Endothelial cell (in vitro differentiated cells): ENCODE measurements at regions not wholly inside any gene's neighbourhood (a gene's known extent, or its start where the extent isn't known, plus 50 kb on each side); places are given as distances from the start of the nearest gene placed in this dataset.

Experiments used
- DNase-seq: peaks from one replicate; pipeline ENCODE4 v3.0.0; 2021; ENCODE audit warnings: low spot score
- H3K27ac Mint-ChIP-seq: one replicate; pipeline ENCODE4 v1.8.0; 2021; ENCODE audit warnings: mixed read lengths, inconsistent platforms; ENCODE audit not compliant: unreplicated experiment
- H3K27me3 Mint-ChIP-seq: one replicate; pipeline ENCODE4 v1.8.0; 2021; ENCODE audit warnings: mild to moderate bottlenecking, moderate library complexity, mixed read lengths, inconsistent platforms; ENCODE audit not compliant: unreplicated experiment
- H3K36me3 Mint-ChIP-seq: one replicate; pipeline ENCODE4 v1.8.0; 2021; ENCODE audit warnings: mild to moderate bottlenecking, low read depth, mixed read lengths, inconsistent platforms; ENCODE audit not compliant: unreplicated experiment
- H3K4me1 Mint-ChIP-seq: one replicate; pipeline ENCODE4 v1.8.0; 2021; ENCODE audit warnings: mild to moderate bottlenecking, mixed read lengths, inconsistent platforms; ENCODE audit not compliant: unreplicated experiment
- H3K4me3 Mint-ChIP-seq: one replicate; pipeline ENCODE4 v1.8.0; 2021; ENCODE audit warnings: mild to moderate bottlenecking, mixed read lengths, inconsistent platforms; ENCODE audit not compliant: unreplicated experiment
- H3K9me3 Mint-ChIP-seq: one replicate; pipeline ENCODE4 v1.8.0; 2021; ENCODE audit warnings: mixed read lengths, inconsistent platforms; ENCODE audit not compliant: unreplicated experiment
- TF ChIP-seq, protein P1 (sequence below): fragments of 200-600 bp; sonication (generic); IDR thresholded peaks from one replicate; pipeline ENCODE4 v1.5.0; 2021; ENCODE audit warnings: antibody characterized with exemption; ENCODE audit not compliant: unreplicated experiment

- no peaks in the 10 kb centered on the region for H3K9me3 Mint-ChIP-seq
- H3K4me3 Mint-ChIP-seq = no peak overlapping the region
- H3K27ac Mint-ChIP-seq = no peak overlapping the region
- DNase-seq = no peak
- no peaks in the 10 kb centered on the region for H3K36me3 Mint-ChIP-seq
- TF ChIP-seq, protein P1, sequence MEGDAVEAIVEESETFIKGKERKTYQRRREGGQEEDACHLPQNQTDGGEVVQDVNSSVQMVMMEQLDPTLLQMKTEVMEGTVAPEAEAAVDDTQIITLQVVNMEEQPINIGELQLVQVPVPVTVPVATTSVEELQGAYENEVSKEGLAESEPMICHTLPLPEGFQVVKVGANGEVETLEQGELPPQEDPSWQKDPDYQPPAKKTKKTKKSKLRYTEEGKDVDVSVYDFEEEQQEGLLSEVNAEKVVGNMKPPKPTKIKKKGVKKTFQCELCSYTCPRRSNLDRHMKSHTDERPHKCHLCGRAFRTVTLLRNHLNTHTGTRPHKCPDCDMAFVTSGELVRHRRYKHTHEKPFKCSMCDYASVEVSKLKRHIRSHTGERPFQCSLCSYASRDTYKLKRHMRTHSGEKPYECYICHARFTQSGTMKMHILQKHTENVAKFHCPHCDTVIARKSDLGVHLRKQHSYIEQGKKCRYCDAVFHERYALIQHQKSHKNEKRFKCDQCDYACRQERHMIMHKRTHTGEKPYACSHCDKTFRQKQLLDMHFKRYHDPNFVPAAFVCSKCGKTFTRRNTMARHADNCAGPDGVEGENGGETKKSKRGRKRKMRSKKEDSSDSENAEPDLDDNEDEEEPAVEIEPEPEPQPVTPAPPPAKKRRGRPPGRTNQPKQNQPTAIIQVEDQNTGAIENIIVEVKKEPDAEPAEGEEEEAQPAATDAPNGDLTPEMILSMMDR = no peak
- no peaks in the 10 kb centered on the region for H3K4me1 Mint-ChIP-seq
- H3K27me3 Mint-ChIP-seq = no peaks in the 10 kb centered on the region
Observed at GRCh38 chr11:69422645-69423044, 58.8 kb upstream of the LINC01488 start.

DNA sequence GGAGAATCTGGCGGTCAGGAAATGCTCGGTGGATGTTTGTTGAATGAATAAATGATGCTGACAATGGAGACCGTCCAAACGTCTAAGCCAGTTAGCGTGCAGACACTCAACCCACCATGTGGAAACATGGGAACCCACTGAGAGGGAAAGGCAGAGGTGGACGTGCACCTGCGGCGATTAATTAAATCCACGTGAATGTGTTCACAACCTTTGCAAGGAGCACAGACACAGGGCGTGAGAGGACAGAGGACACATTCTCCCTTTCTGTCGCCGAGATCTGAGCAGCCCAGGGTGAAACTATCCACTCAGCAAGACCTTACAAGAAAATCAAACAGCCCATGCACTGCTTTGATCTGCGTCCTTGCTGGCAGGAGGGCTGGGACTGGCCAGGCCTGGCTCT, 58.3 kb upstream of the LINC01488 start:
- TF ChIP-seq, protein P1 = no peak
- DNase-seq = no peak
- Mint-ChIP-seq H3K27me3 (no peaks in the 10 kb centered on the region), H3K4me3 (no peak overlapping the region), H3K36me3 (no peaks in the 10 kb centered on the region), H3K9me3 (no peaks in the 10 kb centered on the region), H3K27ac (no peak overlapping the region), H3K4me1 (no peaks in the 10 kb centered on the region)

DNA sequence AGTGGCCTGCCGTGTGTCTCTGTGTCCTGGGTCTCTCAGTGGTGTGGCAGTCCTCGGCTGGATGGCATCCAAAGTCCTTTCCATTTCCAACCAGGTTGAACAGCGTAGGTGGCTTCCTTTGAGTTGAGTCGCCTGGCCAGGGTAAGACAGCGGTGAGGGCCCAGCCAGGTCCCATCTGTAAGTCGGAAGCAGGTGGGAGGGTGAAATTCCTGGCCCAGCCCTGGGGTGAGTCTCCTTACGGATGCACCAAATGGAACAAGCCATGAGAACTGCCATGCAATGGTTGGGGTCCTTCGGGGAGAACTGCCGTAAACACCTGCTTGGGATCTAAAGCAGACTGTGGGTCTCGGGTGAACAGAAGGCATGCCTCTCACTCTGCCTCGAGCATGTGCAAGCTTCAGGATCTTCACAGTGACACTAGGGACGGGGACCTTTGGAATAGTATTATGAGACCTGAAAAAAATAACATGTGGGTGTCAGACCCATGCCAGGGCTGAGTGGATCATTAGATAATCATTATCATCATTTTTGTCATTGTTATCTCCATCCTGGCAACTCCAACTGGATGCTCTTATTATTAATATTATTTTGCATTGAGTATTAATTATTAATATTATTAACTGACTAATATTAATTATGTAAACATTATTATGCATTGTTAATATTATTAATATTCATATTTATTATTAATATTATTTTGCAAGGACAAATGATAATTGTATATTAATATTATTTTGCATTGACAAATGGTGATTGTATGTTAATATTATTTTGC, 57.7 kb upstream of the LINC01488 start:
- TF ChIP-seq, protein P1 = no peak
- no peak overlapping the region for H3K4me3 Mint-ChIP-seq

GRCh38 chr11:69424748-69425147, 56.7 kb upstream of the LINC01488 start:
- TF ChIP-seq, protein P1 = no peak
- Mint-ChIP-seq H3K27me3 (peaks cover 5% of the 10 kb centered on the region), H3K27ac (no peak overlapping the region), H3K36me3 (no peaks in the 10 kb centered on the region), H3K9me3 (no peaks in the 10 kb centered on the region), H3K4me1 (no peaks in the 10 kb centered on the region), H3K4me3 (no peak overlapping the region)
- no peak for DNase-seq

More for the DNA sequence above, 57.7 kb upstream of the LINC01488 start:
- H3K36me3 Mint-ChIP-seq = no peaks in the 10 kb centered on the region
- H3K4me1 Mint-ChIP-seq = no peaks in the 10 kb centered on the region
- no peaks in the 10 kb centered on the region for H3K9me3 Mint-ChIP-seq
- H3K27ac Mint-ChIP-seq = peak overlapping the region; percentile 40
- H3K27me3 Mint-ChIP-seq = peaks cover under 1% of the 10 kb centered on the region
- DNase-seq = no peak

- no peaks in the 10 kb centered on the region for H3K4me1 Mint-ChIP-seq
- no peaks in the 10 kb centered on the region for H3K36me3 Mint-ChIP-seq
- no peak overlapping the region for H3K27ac Mint-ChIP-seq
- peaks cover 5% of the 10 kb centered on the region for H3K27me3 Mint-ChIP-seq
- TF ChIP-seq, protein P1 = no peak
- H3K4me3 Mint-ChIP-seq = no peak overlapping the region
- no peaks in the 10 kb centered on the region for H3K9me3 Mint-ChIP-seq
- DNase-seq = no peak
Observed at GRCh38 chr11:69425444-69425843, 56.0 kb upstream of the LINC01488 start.
